ENCODE measurements at regions not wholly inside any gene's neighbourhood (a gene's known extent, or its start where the extent isn't known, plus 50 kb on each side); places are given as distances from the start of the nearest gene placed in this dataset.

DNA sequence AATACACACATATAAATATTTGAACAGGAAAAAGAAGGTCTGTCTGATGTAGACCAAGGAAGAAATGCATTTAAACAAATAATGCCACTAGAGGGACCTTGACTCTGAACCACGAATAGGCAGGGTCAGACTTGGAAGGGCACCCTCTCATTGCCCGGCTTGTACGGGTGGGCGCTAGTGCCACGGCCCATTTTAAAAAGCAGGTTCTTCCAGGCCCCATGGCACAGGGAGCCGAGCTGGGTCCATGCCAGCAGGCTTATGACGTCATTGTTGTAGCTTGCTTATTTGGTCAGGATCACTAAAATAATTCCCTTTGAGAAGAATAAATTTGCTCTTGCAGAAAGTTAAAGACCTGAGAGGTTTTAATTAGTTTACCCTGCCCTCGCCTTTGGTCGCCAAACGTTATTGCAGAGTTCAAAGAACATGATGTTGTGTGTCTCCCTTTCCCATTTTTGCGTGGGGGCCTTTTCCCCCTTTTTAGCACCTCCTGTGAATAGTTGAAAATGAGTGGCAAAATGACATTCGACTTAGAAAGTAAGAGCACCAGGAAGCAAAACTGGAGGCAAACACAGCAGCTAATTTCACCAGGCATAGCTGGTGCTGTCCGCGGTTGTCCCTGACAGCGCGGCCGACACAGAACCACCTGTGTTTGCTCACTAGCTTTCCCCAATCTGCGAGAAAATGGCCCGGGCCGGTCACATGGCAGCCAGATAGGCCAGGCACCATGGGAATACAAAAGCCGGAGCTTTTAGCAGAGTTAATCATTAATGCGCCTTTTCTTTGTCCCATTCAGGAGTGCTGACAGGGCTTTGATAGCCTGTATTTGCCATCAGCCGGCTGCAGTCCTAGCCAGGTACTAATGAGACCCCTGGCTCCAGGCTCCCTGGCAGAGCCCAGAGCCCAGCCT, 93.8 kb downstream of the FOXA2 start (continued):
- TF ChIP-seq NR1H2 (CRISPR knock-in tag; IDR thresholded peaks at IDR 0.05; ENCODE audit: borderline replicate concordance, low read depth) (no peak), ZNF225 (CRISPR knock-in tag; IDR thresholded peaks at IDR 0.05) (peak; percentile 89; the same call in 1 of the 2 replicates), HOXA9 (CRISPR knock-in tag; IDR thresholded peaks at IDR 0.05; ENCODE audit: borderline replicate concordance) (peak; percentile 92), THAP11 (CRISPR knock-in tag; IDR thresholded peaks at IDR 0.05) (peak; percentile 69), SMYD3 (CRISPR knock-in tag; IDR thresholded peaks at IDR 0.05) (no peak; the same call in 1 of the 2 replicates), POLR2A (IDR thresholded peaks at IDR 0.05; ENCODE audit: insufficient read depth in 1 of 2, low read depth in 2 of 2, low read length in 2 of 2) (peak; percentile 58 to 75), ZFP36 (IDR thresholded peaks at IDR 0.05; ENCODE audit: borderline replicate concordance, low read depth, low read length, partially characterized antibody) (no peak), FLYWCH1 (CRISPR knock-in tag; IDR thresholded peaks at IDR 0.05) (no peak), ZNF205 (CRISPR knock-in tag; IDR thresholded peaks at IDR 0.05) (no peak), ZNF619 (CRISPR knock-in tag; IDR thresholded peaks at IDR 0.05) (peak; percentile 97; the same call in 1 of the 2 replicates), KMT2B (CRISPR knock-in tag; IDR thresholded peaks at IDR 0.05) (peak; percentile 57; the same call in 1 of the 2 replicates), RXRB (CRISPR knock-in tag; IDR thresholded peaks at IDR 0.05; ENCODE audit: borderline replicate concordance) (peak; percentile 83; the same call in 1 of the 2 replicates), RELA (CRISPR knock-in tag; IDR thresholded peaks at IDR 0.05) (no peak), ZKSCAN5 (CRISPR knock-in tag; IDR thresholded peaks at IDR 0.05) (no peak), JUND (CRISPR knock-in tag; IDR thresholded peaks at IDR 0.05) (peak; percentile 58), ZNF468 (CRISPR knock-in tag; IDR thresholded peaks at IDR 0.05) (no peak)
- TF ChIP-seq, protein P1, sequence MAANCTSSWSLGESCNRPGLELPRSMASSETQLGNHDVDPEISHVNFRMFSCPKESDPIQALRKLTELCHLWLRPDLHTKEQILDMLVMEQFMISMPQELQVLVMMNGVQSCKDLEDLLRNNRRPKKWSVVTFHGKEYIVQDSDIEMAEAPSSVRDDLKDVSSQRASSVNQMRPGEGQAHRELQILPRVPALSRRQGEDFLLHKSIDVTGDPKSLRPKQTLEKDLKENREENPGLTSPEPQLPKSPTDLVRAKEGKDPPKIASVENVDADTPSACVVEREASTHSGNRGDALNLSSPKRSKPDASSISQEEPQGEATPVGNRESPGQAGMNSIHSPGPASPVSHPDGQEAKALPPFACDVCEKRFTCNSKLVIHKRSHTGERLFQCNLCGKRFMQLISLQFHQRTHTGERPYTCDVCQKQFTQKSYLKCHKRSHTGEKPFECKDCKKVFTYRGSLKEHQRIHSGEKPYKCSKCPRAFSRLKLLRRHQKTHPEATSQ (CRISPR knock-in tag; IDR thresholded peaks at IDR 0.05; ENCODE audit: borderline replicate concordance), result no peak; the same call in 1 of the 2 replicates
- TF ChIP-seq, protein P2, sequence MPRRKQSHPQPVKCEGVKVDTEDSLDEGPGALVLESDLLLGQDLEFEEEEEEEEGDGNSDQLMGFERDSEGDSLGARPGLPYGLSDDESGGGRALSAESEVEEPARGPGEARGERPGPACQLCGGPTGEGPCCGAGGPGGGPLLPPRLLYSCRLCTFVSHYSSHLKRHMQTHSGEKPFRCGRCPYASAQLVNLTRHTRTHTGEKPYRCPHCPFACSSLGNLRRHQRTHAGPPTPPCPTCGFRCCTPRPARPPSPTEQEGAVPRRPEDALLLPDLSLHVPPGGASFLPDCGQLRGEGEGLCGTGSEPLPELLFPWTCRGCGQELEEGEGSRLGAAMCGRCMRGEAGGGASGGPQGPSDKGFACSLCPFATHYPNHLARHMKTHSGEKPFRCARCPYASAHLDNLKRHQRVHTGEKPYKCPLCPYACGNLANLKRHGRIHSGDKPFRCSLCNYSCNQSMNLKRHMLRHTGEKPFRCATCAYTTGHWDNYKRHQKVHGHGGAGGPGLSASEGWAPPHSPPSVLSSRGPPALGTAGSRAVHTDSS (CRISPR knock-in tag; conservative IDR thresholded peaks at IDR 0.05), result no peak
- TF ChIP-seq, protein P3, sequence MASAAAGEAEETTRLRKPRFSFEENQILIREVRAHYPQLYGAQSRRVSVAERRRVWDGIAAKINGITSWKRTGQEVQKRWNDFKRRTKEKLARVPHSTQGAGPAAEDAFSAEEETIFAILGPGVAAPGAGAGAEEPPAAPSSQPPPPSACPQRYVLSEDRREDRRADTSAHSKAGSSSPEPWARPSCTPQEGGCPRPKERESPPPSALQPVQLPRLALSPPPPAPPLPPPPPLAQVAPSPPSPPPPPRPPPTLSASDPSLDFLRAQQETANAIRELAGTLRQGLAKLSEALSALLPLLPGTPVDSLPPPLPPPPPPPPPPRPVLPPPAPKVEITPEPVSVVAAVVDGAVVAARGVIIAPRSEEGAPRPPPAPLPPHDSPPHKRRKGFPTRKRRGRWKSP (CRISPR knock-in tag; IDR thresholded peaks at IDR 0.05), result peak; percentile 90

All from HepG2 (cell line).